ENCODE measurements at regions not wholly inside any gene's neighbourhood (a gene's known extent, or its start where the extent isn't known, plus 50 kb on each side); places are given as distances from the start of the nearest gene placed in this dataset.

DNA sequence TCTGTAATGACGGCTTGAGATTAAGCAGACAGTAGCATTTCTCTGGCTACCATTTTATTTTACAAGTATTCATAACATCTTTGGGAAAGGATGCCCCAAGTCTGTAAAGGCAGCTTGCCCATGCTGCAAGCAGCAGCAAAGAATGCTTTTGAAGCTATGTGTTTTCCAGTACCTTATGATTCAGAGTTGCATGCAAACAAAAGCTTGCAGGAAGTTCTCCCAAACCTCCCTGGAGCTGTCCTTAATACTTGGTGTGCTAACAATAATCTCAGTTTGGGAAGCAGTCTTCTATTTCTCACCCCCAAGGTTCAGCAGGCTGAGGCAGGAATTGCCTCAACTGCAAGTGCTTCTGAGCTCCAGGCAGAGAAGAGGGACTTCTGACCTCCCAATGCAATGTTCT is 60.8 kb downstream of the CCNA1 start:
- no peak for DNase-seq

- no peak for DNase-seq
These were observed 63.1 kb downstream of the CCNA1 start for GRCh38 chr13:36495431-36495830.

GRCh38 chr13:36509369-36509768 is 77.1 kb downstream of the CCNA1 start:
- DNase-seq: no peak

- DNase-seq: no peak
These were observed 80.5 kb downstream of the CCNA1 start for GRCh38 chr13:36512771-36513170.

DNA sequence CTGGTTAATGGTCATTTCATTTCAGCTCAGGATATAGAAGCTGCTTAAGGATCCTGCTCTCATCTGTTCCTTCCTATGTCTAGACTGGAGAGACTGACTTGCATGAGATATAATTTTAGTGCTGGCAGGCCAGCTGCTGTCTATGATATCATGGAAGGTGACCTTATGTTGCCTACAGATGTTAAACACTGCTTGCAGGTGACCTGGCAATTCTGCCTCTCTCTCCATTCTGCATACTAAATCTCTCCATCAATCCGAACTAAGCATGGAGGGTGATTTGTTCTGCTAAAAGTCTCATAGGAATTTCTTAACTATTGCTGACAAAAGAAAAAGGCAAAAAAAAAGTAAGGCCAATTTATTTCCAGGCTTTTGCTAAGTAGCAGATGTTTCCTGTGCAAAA is 81.0 kb downstream of the CCNA1 start:
- no peak for DNase-seq

DNA sequence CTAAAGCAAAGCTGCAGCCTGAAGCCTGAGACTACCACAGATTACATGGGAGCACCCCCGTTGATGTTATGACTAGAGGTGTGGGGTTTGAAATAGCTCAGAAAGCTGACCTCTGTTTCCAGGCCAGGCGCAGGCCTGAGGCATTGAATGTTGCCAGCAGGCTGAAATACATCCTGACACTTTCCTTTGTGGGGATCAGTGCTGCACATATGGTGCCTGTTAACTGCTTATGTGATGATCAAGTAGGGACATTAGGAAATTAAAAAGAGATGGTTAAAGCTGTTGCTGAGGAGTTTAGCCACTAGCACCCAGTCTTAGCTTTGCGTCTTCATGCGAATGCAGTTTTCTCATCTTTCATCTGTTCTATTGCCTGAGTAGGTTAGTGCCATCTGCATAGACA is 83.2 kb downstream of the CCNA1 start:
- DNase-seq: no peak

GRCh38 chr13:36516225-36516624 is 83.9 kb downstream of the CCNA1 start:
- no peak for DNase-seq

GRCh38 chr13:36518707-36519106 is 86.4 kb downstream of the CCNA1 start:
- no peak for DNase-seq

GRCh38 chr13:36519432-36519831 is 87.1 kb downstream of the CCNA1 start:
- no peak for DNase-seq

DNA sequence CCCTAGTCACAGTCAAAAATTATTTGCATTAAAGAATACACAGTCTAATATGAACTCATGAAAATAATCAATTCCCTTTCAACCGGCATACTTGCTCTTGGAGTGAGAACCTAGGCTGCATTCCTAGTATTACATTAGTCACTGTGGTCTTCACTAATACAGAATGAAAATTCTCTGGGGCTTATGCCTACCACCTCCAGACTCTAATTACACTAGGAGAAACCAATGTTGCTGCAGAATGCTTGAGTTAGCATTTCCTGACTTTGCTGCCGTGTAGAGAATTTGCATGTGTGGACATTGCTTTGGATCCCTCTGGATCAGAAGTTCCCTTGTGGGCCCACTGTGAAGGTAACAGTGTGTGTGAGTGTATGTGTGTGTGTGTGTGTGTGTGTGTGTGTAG is 87.8 kb downstream of the CCNA1 start:
- DNase-seq: no peak

GRCh38 chr13:36526897-36527296 is 94.6 kb downstream of the CCNA1 start:
- no peak for DNase-seq

DNA sequence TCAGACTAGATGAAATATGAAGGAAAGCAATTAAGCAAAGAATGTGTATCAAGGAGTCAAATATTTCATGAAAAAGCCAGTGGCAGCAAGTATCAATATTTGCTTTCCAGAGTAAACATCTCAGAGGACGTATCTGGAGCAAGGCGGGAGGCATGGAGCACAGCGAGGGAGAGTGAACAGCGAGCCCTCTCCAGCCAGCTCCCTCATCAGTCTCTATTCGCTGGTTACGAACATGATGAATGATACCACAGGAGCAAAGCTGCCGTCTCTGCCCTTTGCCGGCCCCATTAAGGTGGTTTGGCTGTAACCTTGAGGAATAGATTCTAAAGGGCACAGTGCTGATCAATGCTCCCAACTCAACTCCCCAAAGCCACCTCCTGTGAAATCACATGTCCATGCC is 95.8 kb downstream of the CCNA1 start:
- DNase-seq: no peak

- peak; percentile 48 for DNase-seq
These were observed 97.9 kb downstream of the CCNA1 start for GRCh38 chr13:36530050-36530789.

DNA sequence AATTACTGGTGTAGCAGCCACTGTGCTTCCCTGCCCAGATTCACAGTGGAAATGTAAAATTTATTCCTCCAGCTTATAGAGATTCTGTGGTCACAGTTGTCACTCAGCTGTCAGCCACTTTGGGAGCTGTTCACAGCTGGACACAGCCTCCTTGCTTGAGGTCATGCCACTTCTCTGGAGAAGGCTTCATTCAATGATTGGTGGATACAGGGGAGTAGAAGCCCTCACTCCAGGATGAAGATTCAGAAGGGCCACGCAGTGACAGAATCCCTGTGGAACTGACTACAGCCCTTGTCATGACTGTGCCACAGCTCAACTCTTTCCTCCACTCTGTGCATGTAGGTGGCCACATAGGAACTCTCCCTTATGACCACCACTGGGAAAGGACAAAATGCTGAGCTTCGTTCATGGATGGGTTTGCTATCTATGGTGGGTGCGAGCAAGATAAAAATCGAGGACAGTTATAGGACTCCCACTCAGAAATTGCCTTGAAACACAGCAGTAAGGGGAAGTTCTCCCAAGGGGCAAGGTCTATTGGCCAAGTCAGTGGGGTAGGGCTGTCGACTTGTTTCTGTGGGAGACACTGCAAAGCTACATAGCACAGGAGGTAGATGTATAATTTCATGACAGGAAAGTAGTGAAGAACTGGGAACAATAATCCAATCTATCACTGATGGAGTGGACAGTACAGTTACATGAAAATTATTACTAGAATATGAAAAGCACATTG is 98.7 kb downstream of the CCNA1 start:
- DNase-seq: no peak

- peak; percentile 39 for DNase-seq
These were observed 99.6 kb downstream of the CCNA1 start for GRCh38 chr13:36531746-36532486.

DNA sequence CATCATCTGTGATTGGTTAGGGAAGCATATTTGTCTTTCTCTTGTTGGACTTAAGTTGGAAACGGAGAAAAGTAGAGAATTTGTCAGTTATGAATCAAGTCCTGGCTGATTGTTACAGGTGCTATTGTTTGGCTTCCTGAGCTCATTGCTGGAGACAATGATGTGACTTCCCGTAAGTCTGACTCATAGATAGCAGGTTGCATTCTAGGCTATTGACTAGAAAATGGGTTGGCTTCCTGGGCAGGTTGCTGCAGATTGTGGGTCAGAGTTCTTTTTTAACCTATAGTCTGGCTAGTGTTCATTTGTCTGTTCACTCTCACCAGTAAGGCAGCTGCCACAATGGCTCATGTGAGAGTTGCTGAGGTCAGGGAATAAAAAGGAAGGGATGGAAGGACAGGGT is 101.5 kb downstream of the CCNA1 start:
- DNase-seq: no peak

DNA sequence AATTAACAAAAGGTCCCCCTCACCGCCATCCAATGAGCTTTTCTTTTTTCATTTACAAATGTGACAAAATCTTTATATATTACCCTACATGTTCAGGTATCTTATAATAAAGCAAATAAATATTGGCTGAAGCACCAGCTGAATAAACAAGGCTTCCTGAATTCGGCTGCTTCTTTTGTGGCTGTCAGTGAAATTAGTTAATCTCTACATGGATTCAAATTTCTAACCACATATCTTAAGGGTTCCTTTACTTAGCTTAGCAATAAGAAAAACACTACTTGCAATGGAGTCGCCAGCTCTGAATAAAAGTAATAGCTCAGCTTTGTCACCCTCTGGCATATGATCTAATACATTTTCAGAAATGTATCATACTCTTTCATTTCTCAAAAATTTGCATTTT is 104.3 kb downstream of the CCNA1 start:
- DNase-seq: no peak

- no peak for DNase-seq
These were observed 111.4 kb downstream of the CCNA1 start for GRCh38 chr13:36543671-36544070.

DNA sequence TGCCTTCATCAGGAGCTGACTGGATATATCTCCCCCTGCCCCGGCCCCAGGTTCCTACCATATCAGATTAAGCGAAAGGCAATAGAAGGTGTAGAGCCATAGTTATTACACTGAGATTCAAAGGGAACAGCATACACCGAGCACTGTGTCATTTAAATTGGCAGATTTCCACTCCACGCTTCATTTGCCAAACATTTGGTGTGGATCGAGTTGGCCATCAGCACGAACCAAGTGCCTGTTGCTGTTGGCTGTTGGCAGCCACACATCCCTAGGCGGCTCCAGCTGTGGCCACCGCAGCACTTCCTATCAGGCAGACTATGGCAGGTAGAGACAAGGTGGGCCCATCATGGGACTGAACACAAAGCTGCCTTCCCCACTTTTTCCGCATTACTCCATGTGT is 115.8 kb downstream of the CCNA1 start:
- no peak for DNase-seq

- DNase-seq: no peak
These were observed 116.9 kb downstream of the CCNA1 start for GRCh38 chr13:36549126-36549702.

DNA sequence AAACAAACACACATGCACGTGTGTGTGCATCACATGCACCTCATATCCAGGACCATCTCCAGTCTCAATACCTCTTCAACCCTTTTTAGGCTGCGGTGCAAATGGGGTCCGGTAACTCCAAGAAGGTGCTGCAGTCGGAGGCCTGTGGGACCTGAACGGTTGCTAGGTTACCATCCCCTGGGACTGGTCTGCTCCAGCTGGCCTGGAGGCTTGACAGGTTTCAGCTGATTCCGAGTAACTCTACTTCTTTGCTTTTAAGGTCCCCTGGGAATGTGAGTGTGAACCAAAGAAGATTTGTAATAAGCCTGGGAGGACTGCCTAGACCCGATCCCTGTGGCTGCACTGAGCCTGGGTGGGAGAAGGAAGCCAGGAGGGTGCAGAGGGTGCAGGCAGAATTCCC is 117.5 kb downstream of the CCNA1 start:
- DNase-seq: no peak

DNA sequence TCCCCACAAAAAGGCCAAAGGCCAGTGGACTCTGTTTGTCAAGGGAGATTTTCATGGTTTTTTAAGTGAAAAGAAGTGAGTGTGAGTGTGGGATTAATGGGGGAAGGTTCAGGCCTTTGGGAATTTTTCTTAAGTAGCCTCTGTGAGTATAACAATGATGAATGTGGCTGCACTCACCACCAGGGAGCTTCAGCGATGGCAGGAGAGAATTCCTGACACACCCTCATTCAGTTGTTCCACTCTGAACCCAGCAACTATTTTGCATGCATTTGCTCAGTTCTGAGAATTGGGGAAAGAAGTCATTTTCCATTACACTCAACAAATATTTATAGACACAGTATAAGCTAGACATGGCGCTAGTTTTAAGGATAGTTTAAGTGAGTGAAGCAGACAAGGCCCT is 117.9 kb downstream of the CCNA1 start:
- DNase-seq: no peak

GRCh38 chr13:36551445-36551844 is 119.2 kb downstream of the CCNA1 start:
- no peak for DNase-seq

GRCh38 chr13:36552334-36552733 is 120.0 kb downstream of the CCNA1 start:
- DNase-seq: no peak

Data from NCI-H226 (cell line).